H9 (cell line): ENCODE measurements at regions not wholly inside any gene's neighbourhood (a gene's known extent, or its start where the extent isn't known, plus 50 kb on each side); places are given as distances from the start of the nearest gene placed in this dataset.

ENCODE experiments used
- DNase-seq: peaks from one replicate; pipeline ENCODE4 v3.0.0-alpha.2; 2017
- H2AFZ ChIP-seq: one replicate; pipeline ENCODE4 v1.6.1; 2013; ENCODE audit warnings: mild to moderate bottlenecking, low read length, control low read depth, moderate library complexity
- H2AK5ac ChIP-seq: 2 replicates; pipeline ENCODE4 v1.6.1; 2013; ENCODE audit warnings: low read length, control low read depth, mixed read lengths; ENCODE audit not compliant: insufficient read length
- H2BK120ac ChIP-seq: one replicate; pipeline ENCODE4 v1.6.1; 2013; ENCODE audit warnings: low read depth, mild to moderate bottlenecking, low read length, control low read depth, inconsistent platforms; ENCODE audit not compliant: poor library complexity, severe bottlenecking
- H2BK12ac ChIP-seq: 2 replicates; pipeline ENCODE4 v1.6.1; 2013; ENCODE audit warnings: low read length, control low read depth, mixed read lengths, low read depth; ENCODE audit not compliant: insufficient read length
- H2BK15ac ChIP-seq: 2 replicates; pipeline ENCODE4 v1.6.1; 2013; ENCODE audit warnings: low read depth, low read length, control low read depth
- H2BK20ac ChIP-seq: one replicate; pipeline ENCODE4 v1.6.1; 2013; ENCODE audit warnings: low read depth, mild to moderate bottlenecking, low read length, control low read depth, inconsistent platforms; ENCODE audit not compliant: poor library complexity, severe bottlenecking
- H2BK5ac ChIP-seq: 2 replicates; pipeline ENCODE4 v1.6.1; 2013; ENCODE audit warnings: low read length, control low read depth, mixed read lengths; ENCODE audit not compliant: insufficient read length
- H3K14ac ChIP-seq: 2 replicates; pipeline ENCODE4 v1.6.1; 2013; ENCODE audit warnings: low read length, control low read depth; ENCODE audit not compliant: insufficient read depth
- H3K18ac ChIP-seq: 2 replicates; pipeline ENCODE4 v1.6.1; 2013; ENCODE audit warnings: low read depth, mild to moderate bottlenecking, mixed read lengths, low read length, control low read depth; ENCODE audit not compliant: insufficient read length
- H3K23ac ChIP-seq: 2 replicates; pipeline ENCODE4 v1.6.1; 2013; ENCODE audit warnings: low read length, control low read depth, mixed read lengths, low read depth; ENCODE audit not compliant: insufficient read length
- H3K23me2 ChIP-seq: 2 replicates; pipeline ENCODE4 v1.6.1; 2013; ENCODE audit warnings: low read depth, mild to moderate bottlenecking, mixed read lengths, low read length, control low read depth; ENCODE audit not compliant: insufficient read length, poor library complexity, severe bottlenecking
- H3K27ac ChIP-seq: 2 replicates; pipeline ENCODE4 v1.5.1; 2013; ENCODE audit warnings: low read length, control low read depth, mixed read lengths, low read depth; ENCODE audit not compliant: insufficient read length
- H3K27me3 ChIP-seq: 2 replicates; pipeline ENCODE4 v1.6.1; 2013; ENCODE audit warnings: low read length, control low read depth, inconsistent platforms; ENCODE audit not compliant: insufficient read depth
- H3K4ac ChIP-seq: 2 replicates; pipeline ENCODE4 v1.6.1; 2013; ENCODE audit warnings: low read depth, mild to moderate bottlenecking, control low read depth, inconsistent platforms, low read length, moderate library complexity
- H3K4me1 ChIP-seq: 2 replicates; pipeline ENCODE4 v1.6.1; 2013; ENCODE audit warnings: low read length, control low read depth, inconsistent platforms; ENCODE audit not compliant: insufficient read depth
- H3K4me2 ChIP-seq: 2 replicates; pipeline ENCODE4 v1.6.1; 2013; ENCODE audit warnings: low read length, control low read depth, mixed read lengths; ENCODE audit not compliant: insufficient read length, insufficient read depth
- H3K56ac ChIP-seq: 2 replicates; pipeline ENCODE4 v1.6.1; 2013; ENCODE audit warnings: low read depth, mild to moderate bottlenecking, mixed read lengths, low read length, control low read depth; ENCODE audit not compliant: insufficient read length
- H3K79me1 ChIP-seq: 2 replicates; pipeline ENCODE4 v1.6.1; 2013; ENCODE audit warnings: low read depth, mild to moderate bottlenecking, moderate library complexity, low read length, control low read depth, inconsistent platforms; ENCODE audit not compliant: insufficient read depth, poor library complexity, severe bottlenecking
- H3K79me2 ChIP-seq: 2 replicates; pipeline ENCODE4 v1.6.1; 2013; ENCODE audit warnings: low read length, control low read depth, inconsistent platforms; ENCODE audit not compliant: insufficient read depth
- H3K9ac ChIP-seq: 2 replicates; pipeline ENCODE4 v1.6.1; 2013; ENCODE audit warnings: low read length, control low read depth, mixed read lengths; ENCODE audit not compliant: insufficient read length; ENCODE audit errors: extremely low read depth
- H3K9me3 ChIP-seq: one replicate; pipeline ENCODE4 v1.6.1; 2013; ENCODE audit warnings: low read depth, low read length, inconsistent platforms; ENCODE audit not compliant: control insufficient read depth
- H3T11ph ChIP-seq: one replicate; pipeline ENCODE4 v1.6.1; 2013; ENCODE audit warnings: mild to moderate bottlenecking, low read length, control low read depth, inconsistent platforms
- H4K20me1 ChIP-seq: one replicate; pipeline ENCODE4 v1.6.1; 2013; ENCODE audit not compliant: control insufficient read depth, insufficient read length, insufficient read depth
- H4K5ac ChIP-seq: 2 replicates; pipeline ENCODE4 v1.6.1; 2013; ENCODE audit warnings: low read depth, mild to moderate bottlenecking, mixed read lengths, low read length, control low read depth; ENCODE audit not compliant: insufficient read length
- H4K8ac ChIP-seq: replicated peaks from 2 replicates; pipeline ENCODE4 v1.6.1; 2013; ENCODE audit warnings: low read length, control low read depth, mixed read lengths, low read depth; ENCODE audit not compliant: insufficient read length
- H4K91ac ChIP-seq: 2 replicates; pipeline ENCODE4 v1.6.1; 2013; ENCODE audit warnings: low read depth, mild to moderate bottlenecking, moderate library complexity, mixed read lengths, low read length, control low read depth; ENCODE audit not compliant: insufficient read length
- H3K27ac Mint-ChIP-seq, 3 experiments: 2 replicates in 2 of 3; 3 replicates in 1 of 3; pipeline ENCODE4 v1.8.0; 2020 to 2021; ENCODE audit warnings: mixed read lengths in 3 of 3, mild to moderate bottlenecking in 1 of 3, moderate library complexity in 1 of 3
- H3K27me3 Mint-ChIP-seq: 2 replicates; pipeline ENCODE4 v1.8.0; 2021; ENCODE audit warnings: low read depth, mild to moderate bottlenecking, moderate library complexity, mixed read lengths
- H3K36me3 Mint-ChIP-seq, 3 experiments: 2 replicates in 2 of 3; 3 replicates in 1 of 3; pipeline ENCODE4 v1.8.0; 2020 to 2021; ENCODE audit warnings: low read depth in 3 of 3, mixed read lengths in 3 of 3; ENCODE audit not compliant: insufficient read depth in 1 of 3
- H3K4me1 Mint-ChIP-seq, 2 experiments: 2 replicates each; pipeline ENCODE4 v1.8.0; 2020; ENCODE audit warnings: mixed read lengths in 2 of 2
- H3K4me3 Mint-ChIP-seq, 2 experiments: 2 replicates in 1 of 2; 3 replicates in 1 of 2; pipeline ENCODE4 v1.8.0; 2020 to 2021; ENCODE audit warnings: mild to moderate bottlenecking in 2 of 2, mixed read lengths in 2 of 2, moderate library complexity in 1 of 2
- H3K9me3 Mint-ChIP-seq, 2 experiments: 2 replicates in 1 of 2; 3 replicates in 1 of 2; pipeline ENCODE4 v1.8.0; 2020; ENCODE audit warnings: mild to moderate bottlenecking in 2 of 2, mixed read lengths in 2 of 2, moderate library complexity in 1 of 2
- CTCF ChIP-seq: fragments of 200-600 bp; sonication (generic); conservative IDR thresholded peaks from 3 replicates; pipeline ENCODE4 v1.8.0; 2021; ENCODE audit warnings: antibody characterized with exemption, mild to moderate bottlenecking
- WGBS: extraction: QIAGEN DNeasy Blood & Tissue Kit; methylation state at CpG from one replicate; pipeline ENCODE4 v1.1.7; 2013; ENCODE audit warnings: missing lambda C conversion rate, low lambda C conversion rate, mixed read lengths; ENCODE audit not compliant: insufficient read length; ENCODE audit errors: extremely low coverage; 5-methylcytosine and 5-hydroxymethylcytosine counted together

- Histone ChIP-seq H3K79me1 (no peaks in the 10 kb centered on the region), H3K79me2 (no peaks in the 10 kb centered on the region), H4K8ac (no peak overlapping the region), H3K9ac (no peak overlapping the region), H2BK12ac (no peak overlapping the region), H4K20me1 (no peaks in the 10 kb centered on the region), H2BK5ac (no peak overlapping the region), H3T11ph (no peak overlapping the region), H3K23me2 (no peaks in the 10 kb centered on the region), H2AK5ac (no peak overlapping the region), H3K27ac (no peak overlapping the region), H3K4me2 (no peak overlapping the region), H2BK15ac (no peak overlapping the region), H4K5ac (no peak overlapping the region), H3K27me3 (no peaks in the 10 kb centered on the region), H3K23ac (no peak overlapping the region), H3K18ac (no peak overlapping the region), H3K56ac (no peak overlapping the region), H2BK20ac (no peak overlapping the region), H2AFZ (no peak overlapping the region), H3K4ac (no peak overlapping the region), H3K9me3 (no peaks in the 10 kb centered on the region), H3K14ac (no peak overlapping the region), H4K91ac (no peak overlapping the region), H3K4me1 (no peaks in the 10 kb centered on the region; the same call in 1 of the 2 replicates), H2BK120ac (no peak overlapping the region)
- TF ChIP-seq CTCF: no peak
- Mint-ChIP-seq H3K27ac (no peak overlapping the region), H3K4me1 (peaks cover 4 to 7% of the 10 kb centered on the region in 2 experiments), H3K9me3 (peaks cover 0 to 4% of the 10 kb centered on the region in 2 experiments; a peak in 2 of 5 replicates), H3K27me3 (no peaks in the 10 kb centered on the region), H3K4me3 (no peak overlapping the region), H3K36me3 (no peaks in the 10 kb centered on the region; a peak in 2 of 7 replicates)
- WGBS: no CpG with 5 or more reads among the region's 1 CpG
- no peak for DNase-seq
These were observed 380.4 kb downstream of the GPM6A start for GRCh38 chr4:175431694-175432093.
